ENCODE measurements at regions not wholly inside any gene's neighbourhood (a gene's known extent, or its start where the extent isn't known, plus 50 kb on each side); places are given as distances from the start of the nearest gene placed in this dataset.
"Not testable (repeated sequence)": the region's sequence is repeated elsewhere in the genome, so short reads cannot be mapped to it uniquely, and the experiment has no call there.

DNA sequence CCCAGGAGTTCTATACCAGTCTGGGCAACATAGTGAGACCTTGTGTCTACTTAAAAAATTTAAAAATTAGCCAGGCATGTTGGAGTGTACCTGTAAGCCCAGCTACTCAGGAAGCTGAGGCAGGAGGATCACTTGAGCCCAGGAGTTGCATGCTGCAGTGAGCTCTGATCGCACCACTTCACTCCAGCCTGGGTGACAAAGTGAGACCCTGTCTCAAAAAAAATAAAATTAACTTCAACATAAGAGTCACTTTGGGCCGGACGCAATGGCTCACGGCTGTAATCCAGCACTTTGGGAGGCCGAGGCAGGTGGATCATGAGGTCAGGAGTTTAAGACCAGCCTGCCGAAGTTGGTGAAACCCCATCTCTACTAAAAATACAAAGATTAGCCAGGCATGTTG is 699.1 kb upstream of the AUTS2 start:
- TF ChIP-seq, protein P1, sequence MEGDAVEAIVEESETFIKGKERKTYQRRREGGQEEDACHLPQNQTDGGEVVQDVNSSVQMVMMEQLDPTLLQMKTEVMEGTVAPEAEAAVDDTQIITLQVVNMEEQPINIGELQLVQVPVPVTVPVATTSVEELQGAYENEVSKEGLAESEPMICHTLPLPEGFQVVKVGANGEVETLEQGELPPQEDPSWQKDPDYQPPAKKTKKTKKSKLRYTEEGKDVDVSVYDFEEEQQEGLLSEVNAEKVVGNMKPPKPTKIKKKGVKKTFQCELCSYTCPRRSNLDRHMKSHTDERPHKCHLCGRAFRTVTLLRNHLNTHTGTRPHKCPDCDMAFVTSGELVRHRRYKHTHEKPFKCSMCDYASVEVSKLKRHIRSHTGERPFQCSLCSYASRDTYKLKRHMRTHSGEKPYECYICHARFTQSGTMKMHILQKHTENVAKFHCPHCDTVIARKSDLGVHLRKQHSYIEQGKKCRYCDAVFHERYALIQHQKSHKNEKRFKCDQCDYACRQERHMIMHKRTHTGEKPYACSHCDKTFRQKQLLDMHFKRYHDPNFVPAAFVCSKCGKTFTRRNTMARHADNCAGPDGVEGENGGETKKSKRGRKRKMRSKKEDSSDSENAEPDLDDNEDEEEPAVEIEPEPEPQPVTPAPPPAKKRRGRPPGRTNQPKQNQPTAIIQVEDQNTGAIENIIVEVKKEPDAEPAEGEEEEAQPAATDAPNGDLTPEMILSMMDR (conservative IDR thresholded peaks at IDR 0.05; ENCODE audit: low read depth, low read length), result not testable (repeated sequence)
- not testable (repeated sequence) for TF ChIP-seq CEBPB (IDR thresholded peaks at IDR 0.05; ENCODE audit: low read depth, low read length); BHLHE40 (IDR thresholded peaks at IDR 0.05; ENCODE audit: low read depth, low read length); CHD1 (IDR thresholded peaks at IDR 0.05; ENCODE audit: low read depth, low read length); FOS (IDR thresholded peaks at IDR 0.05; ENCODE audit: low read depth, low read length); RAD21 (IDR thresholded peaks at IDR 0.05; ENCODE audit: low read length)
- TF ChIP-seq, protein P2, sequence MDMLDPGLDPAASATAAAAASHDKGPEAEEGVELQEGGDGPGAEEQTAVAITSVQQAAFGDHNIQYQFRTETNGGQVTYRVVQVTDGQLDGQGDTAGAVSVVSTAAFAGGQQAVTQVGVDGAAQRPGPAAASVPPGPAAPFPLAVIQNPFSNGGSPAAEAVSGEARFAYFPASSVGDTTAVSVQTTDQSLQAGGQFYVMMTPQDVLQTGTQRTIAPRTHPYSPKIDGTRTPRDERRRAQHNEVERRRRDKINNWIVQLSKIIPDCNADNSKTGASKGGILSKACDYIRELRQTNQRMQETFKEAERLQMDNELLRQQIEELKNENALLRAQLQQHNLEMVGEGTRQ (IDR thresholded peaks at IDR 0.05; ENCODE audit: low read depth, low read length), result not testable (repeated sequence)

Measured in IMR-90 (cell line).